ENCODE measurements at regions not wholly inside any gene's neighbourhood (a gene's known extent, or its start where the extent isn't known, plus 50 kb on each side); places are given as distances from the start of the nearest gene placed in this dataset.

DNA sequence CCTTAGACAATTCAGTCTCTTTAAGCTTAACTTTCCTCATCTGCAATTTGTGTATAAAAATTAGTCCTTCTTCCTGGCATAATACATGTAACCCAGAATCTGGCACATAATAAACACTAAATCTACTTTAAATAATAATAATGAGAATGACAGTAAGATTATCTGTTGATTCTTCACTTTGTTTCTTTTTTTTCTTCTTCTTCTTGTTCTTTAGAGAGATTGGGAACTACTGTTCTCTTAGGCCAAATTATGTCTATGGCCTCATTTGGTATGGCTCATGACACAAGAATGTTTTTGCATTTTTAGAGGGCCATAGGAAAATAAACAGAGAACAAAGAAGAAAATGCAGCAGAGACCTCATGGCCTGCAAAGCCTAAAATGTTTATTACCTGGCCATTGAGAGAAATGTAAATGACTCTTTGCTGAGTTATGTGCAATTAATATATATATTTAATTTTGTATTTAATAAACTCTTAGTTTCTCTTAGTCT is 275.8 kb downstream of the SLC6A15 start:
- H3K4me2 ChIP-seq (ENCODE audit: insufficient read depth in 1 of 2, low read depth in 2 of 2, low read length in 2 of 2), result no peak overlapping the region
- no peak overlapping the region for H4K91ac ChIP-seq (replicated peaks; ENCODE audit: insufficient read length, low read length)
- H3K4ac ChIP-seq (replicated peaks; ENCODE audit: insufficient read length, low read depth, low read length), result no peak overlapping the region
- no peaks in the 10 kb centered on the region for H3K23me2 ChIP-seq (ENCODE audit: low read depth, low read length)
- no peak overlapping the region for H3K9ac ChIP-seq (replicated peaks in 1 of 4; ENCODE audit: extremely low read depth in 1 of 4, low read depth in 3 of 4, low read length in 3 of 4)
- no peak overlapping the region for H3K18ac ChIP-seq (ENCODE audit: extremely low read depth, low read length)
- no peak overlapping the region for H2BK12ac ChIP-seq (ENCODE audit: low read depth, low read length)
- no peaks in the 10 kb centered on the region for H4K20me1 ChIP-seq (replicated peaks in 1 of 2; ENCODE audit: control insufficient read depth in 1 of 2, insufficient read depth in 2 of 2, low read length in 2 of 2)
- no peak overlapping the region for H3K27ac ChIP-seq (ENCODE audit: low read depth, low read length)
- no peak overlapping the region for H2BK5ac ChIP-seq (ENCODE audit: low read depth, low read length)
- no peak overlapping the region for H4K5ac ChIP-seq (ENCODE audit: insufficient read length, low read depth, low read length)
- H2BK120ac ChIP-seq (replicated peaks; ENCODE audit: low read depth, low read length), result no peak overlapping the region
- H3K9me3 ChIP-seq (ENCODE audit: insufficient read depth in 2 of 2, low read depth in 1 of 2, low read length in 1 of 2), result no peaks in the 10 kb centered on the region
- H4K8ac ChIP-seq (ENCODE audit: extremely low read depth, insufficient read depth, low read length), result no peak overlapping the region
- no peak overlapping the region for H2BK20ac ChIP-seq (ENCODE audit: low read length)
- no peak overlapping the region for H3K56ac ChIP-seq (replicated peaks; ENCODE audit: insufficient read length, low read depth, low read length)
- no peak overlapping the region for H3K4me3 ChIP-seq (ENCODE audit: extremely low read depth in 1 of 4, insufficient read depth in 2 of 4, low read depth in 3 of 4, low read length in 4 of 4)
- H3K14ac ChIP-seq (ENCODE audit: insufficient read length), result no peak overlapping the region
- H3K27me3 ChIP-seq (replicated peaks in 1 of 4; ENCODE audit: control insufficient read depth in 3 of 4, extremely low read depth in 1 of 4, insufficient read depth in 3 of 4, low read length in 3 of 4), result no peaks in the 10 kb centered on the region
- H2AFZ ChIP-seq (ENCODE audit: low read length), result no peak overlapping the region
- H2AK5ac ChIP-seq (ENCODE audit: low read depth, low read length), result no peak overlapping the region
- H3K23ac ChIP-seq (ENCODE audit: insufficient read length), result no peak overlapping the region
- no peaks in the 10 kb centered on the region for H3K79me2 ChIP-seq (ENCODE audit: control insufficient read depth in 1 of 2, insufficient read depth in 2 of 2, low read length in 2 of 2)
- TF ChIP-seq TAF1 (IDR thresholded peaks at IDR 0.05; ENCODE audit: low read depth, low read length) (no peak), SIX5 (IDR thresholded peaks at IDR 0.05; ENCODE audit: low read depth, low read length) (no peak), EZH2 (IDR thresholded peaks at IDR 0.05; ENCODE audit: low read depth, low read length, severe bottlenecking) (no peak), GTF2F1 (IDR thresholded peaks at IDR 0.05; ENCODE audit: borderline replicate concordance, low read depth, low read length) (no peak), TCF12 (IDR thresholded peaks at IDR 0.05; ENCODE audit: low read depth, low read length) (no peak), JUN (IDR thresholded peaks at IDR 0.05; ENCODE audit: low read depth, low read length) (no peak)
- TF ChIP-seq, protein P1, sequence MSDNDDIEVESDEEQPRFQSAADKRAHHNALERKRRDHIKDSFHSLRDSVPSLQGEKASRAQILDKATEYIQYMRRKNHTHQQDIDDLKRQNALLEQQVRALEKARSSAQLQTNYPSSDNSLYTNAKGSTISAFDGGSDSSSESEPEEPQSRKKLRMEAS (IDR thresholded peaks at IDR 0.05), result no peak
- DNase-seq (ENCODE audit: low read depth in 1 of 2, low spot score in 2 of 2), result no peak
- ChIA-PET CTCF (ENCODE audit: partially characterized antibody) (no interaction called here), POLR2A (ENCODE audit: partially characterized antibody) (no interaction called here)
- H3K36me3 ChIP-seq (ENCODE audit: control insufficient read depth in 2 of 4, insufficient read depth in 4 of 4, low read length in 3 of 4), result no peaks in the 10 kb centered on the region
- H3K4me1 ChIP-seq (replicated peaks in 1 of 4; ENCODE audit: control insufficient read depth in 3 of 4, insufficient read depth in 4 of 4, low read length in 3 of 4), result no peaks in the 10 kb centered on the region
- H3K79me1 ChIP-seq (ENCODE audit: low read depth, low read length), result no peaks in the 10 kb centered on the region
- H2BK15ac ChIP-seq (ENCODE audit: low read length), result no peak overlapping the region
- no peak for FAIRE-seq

All from H1 (cell line).